ENCODE measurements at regions not wholly inside any gene's neighbourhood (a gene's known extent, or its start where the extent isn't known, plus 50 kb on each side); places are given as distances from the start of the nearest gene placed in this dataset.

GRCh38 chr16:47779201-47780016 is 318.3 kb downstream of the PHKB start:
- Histone ChIP-seq H2AFZ (ENCODE audit: low read length) (peak overlapping the region; percentile 88), H3K4me3 (ENCODE audit: insufficient read depth, low read length) (peak overlapping the region; percentile 73)
- DNase-seq (ENCODE audit: insufficient read length, low spot score, missing footprints) = peak; percentile 37

GRCh38 chr16:47778106-47778801 is 317.1 kb downstream of the PHKB start:
- H3K27ac ChIP-seq (ENCODE audit: low read depth, low read length) = no peak overlapping the region
- H3K9me3 ChIP-seq (ENCODE audit: low read depth, low read length) = no peaks in the 10 kb centered on the region
- H3K4me1 ChIP-seq (ENCODE audit: insufficient read depth, low read length) = peaks cover 10% of the 10 kb centered on the region
- no peaks in the 10 kb centered on the region for H3K36me3 ChIP-seq (ENCODE audit: insufficient read depth, low read length)
- H3K4me3 ChIP-seq (ENCODE audit: insufficient read depth, low read length) = no peak overlapping the region
- H3K27me3 ChIP-seq (ENCODE audit: insufficient read depth, low read length) = peaks cover 3% of the 10 kb centered on the region
- H4K20me1 ChIP-seq (ENCODE audit: insufficient read depth, low read length) = no peaks in the 10 kb centered on the region
- no peak overlapping the region for H2AFZ ChIP-seq (ENCODE audit: low read length)
- TF ChIP-seq, protein P1, sequence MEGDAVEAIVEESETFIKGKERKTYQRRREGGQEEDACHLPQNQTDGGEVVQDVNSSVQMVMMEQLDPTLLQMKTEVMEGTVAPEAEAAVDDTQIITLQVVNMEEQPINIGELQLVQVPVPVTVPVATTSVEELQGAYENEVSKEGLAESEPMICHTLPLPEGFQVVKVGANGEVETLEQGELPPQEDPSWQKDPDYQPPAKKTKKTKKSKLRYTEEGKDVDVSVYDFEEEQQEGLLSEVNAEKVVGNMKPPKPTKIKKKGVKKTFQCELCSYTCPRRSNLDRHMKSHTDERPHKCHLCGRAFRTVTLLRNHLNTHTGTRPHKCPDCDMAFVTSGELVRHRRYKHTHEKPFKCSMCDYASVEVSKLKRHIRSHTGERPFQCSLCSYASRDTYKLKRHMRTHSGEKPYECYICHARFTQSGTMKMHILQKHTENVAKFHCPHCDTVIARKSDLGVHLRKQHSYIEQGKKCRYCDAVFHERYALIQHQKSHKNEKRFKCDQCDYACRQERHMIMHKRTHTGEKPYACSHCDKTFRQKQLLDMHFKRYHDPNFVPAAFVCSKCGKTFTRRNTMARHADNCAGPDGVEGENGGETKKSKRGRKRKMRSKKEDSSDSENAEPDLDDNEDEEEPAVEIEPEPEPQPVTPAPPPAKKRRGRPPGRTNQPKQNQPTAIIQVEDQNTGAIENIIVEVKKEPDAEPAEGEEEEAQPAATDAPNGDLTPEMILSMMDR (IDR thresholded peaks at IDR 0.05; ENCODE audit: extremely low read depth, low read depth, low read length) = no peak
- no peaks in the 10 kb centered on the region for H3K79me2 ChIP-seq (ENCODE audit: insufficient read depth, low read length)
- DNase-seq (ENCODE audit: insufficient read length, low spot score, missing footprints) = peak; percentile 3
- H3K4me2 ChIP-seq (ENCODE audit: insufficient read depth, low read length) = no peak overlapping the region

More at GRCh38 chr16:47779201-47780016, 318.3 kb downstream of the PHKB start:
- TF ChIP-seq, protein P1 (IDR thresholded peaks at IDR 0.05; ENCODE audit: extremely low read depth, low read depth, low read length) = no peak
- Histone ChIP-seq H3K79me2 (ENCODE audit: insufficient read depth, low read length) (no peaks in the 10 kb centered on the region), H3K4me2 (ENCODE audit: insufficient read depth, low read length) (peak overlapping the region; percentile 85), H3K27me3 (ENCODE audit: insufficient read depth, low read length) (peaks cover 5% of the 10 kb centered on the region), H3K9me3 (ENCODE audit: low read depth, low read length) (no peaks in the 10 kb centered on the region), H3K27ac (ENCODE audit: low read depth, low read length) (peak overlapping the region; percentile 0), H3K4me1 (ENCODE audit: insufficient read depth, low read length) (peaks cover 10% of the 10 kb centered on the region), H3K36me3 (ENCODE audit: insufficient read depth, low read length) (no peaks in the 10 kb centered on the region), H4K20me1 (ENCODE audit: insufficient read depth, low read length) (no peaks in the 10 kb centered on the region)

GRCh38 chr16:47777220-47777619 is 316.1 kb downstream of the PHKB start:
- peak; percentile 55 for DNase-seq (ENCODE audit: insufficient read length, low spot score, missing footprints)
- H3K27ac ChIP-seq (ENCODE audit: low read depth, low read length) = no peak overlapping the region
- TF ChIP-seq, protein P1 (IDR thresholded peaks at IDR 0.05; ENCODE audit: extremely low read depth, low read depth, low read length) = no peak

DNA sequence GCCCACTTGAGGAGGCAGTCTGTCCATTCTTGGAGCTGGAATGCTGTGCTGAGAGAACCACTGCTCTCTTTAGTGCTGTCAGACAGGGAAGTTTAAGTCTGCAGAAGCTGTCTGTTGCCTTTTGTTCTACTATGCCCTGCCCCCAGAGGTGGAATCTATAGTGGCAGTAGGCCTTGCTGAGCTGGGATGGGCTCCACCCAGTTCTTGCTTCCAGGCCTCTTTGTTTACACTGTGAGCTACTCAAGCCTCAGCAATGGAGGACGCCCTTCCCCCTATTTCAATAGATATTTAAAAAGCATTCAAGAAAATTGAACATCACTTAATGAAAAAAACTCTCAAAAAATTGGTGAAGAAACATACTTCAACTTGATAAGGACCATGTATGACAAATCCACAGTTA is 313.5 kb downstream of the PHKB start:
- Histone ChIP-seq H4K20me1 (ENCODE audit: insufficient read depth, low read length) (no peaks in the 10 kb centered on the region), H3K27ac (ENCODE audit: low read depth, low read length) (no peak overlapping the region), H2AFZ (ENCODE audit: low read length) (peak overlapping the region; percentile 68), H3K79me2 (ENCODE audit: insufficient read depth, low read length) (no peaks in the 10 kb centered on the region), H3K36me3 (ENCODE audit: insufficient read depth, low read length) (no peaks in the 10 kb centered on the region), H3K27me3 (ENCODE audit: insufficient read depth, low read length) (no peaks in the 10 kb centered on the region), H3K4me3 (ENCODE audit: insufficient read depth, low read length) (no peak overlapping the region), H3K4me1 (ENCODE audit: insufficient read depth, low read length) (peaks cover 5% of the 10 kb centered on the region), H3K4me2 (ENCODE audit: insufficient read depth, low read length) (no peak overlapping the region), H3K9me3 (ENCODE audit: low read depth, low read length) (no peaks in the 10 kb centered on the region)
- TF ChIP-seq, protein P1 (IDR thresholded peaks at IDR 0.05; ENCODE audit: extremely low read depth, low read depth, low read length) = no peak
- no peak for DNase-seq (ENCODE audit: insufficient read length, low spot score, missing footprints)

More at GRCh38 chr16:47777220-47777619, 316.1 kb downstream of the PHKB start:
- no peaks in the 10 kb centered on the region for H3K27me3 ChIP-seq (ENCODE audit: insufficient read depth, low read length)
- H4K20me1 ChIP-seq (ENCODE audit: insufficient read depth, low read length) = no peaks in the 10 kb centered on the region
- no peaks in the 10 kb centered on the region for H3K79me2 ChIP-seq (ENCODE audit: insufficient read depth, low read length)
- H2AFZ ChIP-seq (ENCODE audit: low read length) = no peak overlapping the region
- peaks cover 10% of the 10 kb centered on the region for H3K4me1 ChIP-seq (ENCODE audit: insufficient read depth, low read length)
- no peak overlapping the region for H3K4me3 ChIP-seq (ENCODE audit: insufficient read depth, low read length)
- no peaks in the 10 kb centered on the region for H3K36me3 ChIP-seq (ENCODE audit: insufficient read depth, low read length)
- no peaks in the 10 kb centered on the region for H3K9me3 ChIP-seq (ENCODE audit: low read depth, low read length)
- no peak overlapping the region for H3K4me2 ChIP-seq (ENCODE audit: insufficient read depth, low read length)
